Testis (tissue), 2 donors: ENCODE measurements at regions not wholly inside any gene's neighbourhood (a gene's known extent, or its start where the extent isn't known, plus 50 kb on each side); places are given as distances from the start of the nearest gene placed in this dataset.

ENCODE experiments used
- POLR2A ChIP-seq: fragments of 450-650 bp; IDR thresholded peaks from one replicate; pipeline ENCODE4 v1.6.1; 2017; ENCODE audit warnings: antibody characterized with exemption, mild to moderate bottlenecking, moderate library complexity
- TF ChIP-seq, protein P1 (sequence below), 3 experiments: fragments of 450-650 bp in 2 of 3; fragments of 200-600 bp in 1 of 3; sonication (generic) in 1 of 3; IDR thresholded peaks; one replicate each; pipeline ENCODE4 v1.5.1; 2016 to 2019; ENCODE audit warnings: antibody characterized with exemption in 3 of 3, mild to moderate bottlenecking in 2 of 3, moderate library complexity in 1 of 3

DNA sequence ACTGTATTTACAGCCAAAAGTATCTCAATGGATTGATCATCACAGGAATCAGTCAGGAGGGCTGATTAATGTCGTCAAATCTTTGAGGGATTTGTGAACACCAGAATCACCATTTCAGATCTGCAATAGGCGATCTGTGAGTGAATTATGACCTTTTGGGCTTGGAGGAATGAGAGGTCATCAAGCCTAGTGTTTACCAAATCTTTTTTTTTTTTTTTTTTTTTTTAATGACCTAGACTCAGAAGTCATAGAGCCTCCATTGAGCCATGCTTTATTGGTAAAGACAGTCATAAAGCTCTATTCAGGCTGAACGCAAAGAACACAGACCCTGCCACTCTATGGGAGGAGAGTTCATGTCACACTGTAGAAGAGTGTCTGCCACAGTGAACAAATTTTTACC lies 97.7 kb downstream of the SOCS6 start:
- TF ChIP-seq, protein P1, sequence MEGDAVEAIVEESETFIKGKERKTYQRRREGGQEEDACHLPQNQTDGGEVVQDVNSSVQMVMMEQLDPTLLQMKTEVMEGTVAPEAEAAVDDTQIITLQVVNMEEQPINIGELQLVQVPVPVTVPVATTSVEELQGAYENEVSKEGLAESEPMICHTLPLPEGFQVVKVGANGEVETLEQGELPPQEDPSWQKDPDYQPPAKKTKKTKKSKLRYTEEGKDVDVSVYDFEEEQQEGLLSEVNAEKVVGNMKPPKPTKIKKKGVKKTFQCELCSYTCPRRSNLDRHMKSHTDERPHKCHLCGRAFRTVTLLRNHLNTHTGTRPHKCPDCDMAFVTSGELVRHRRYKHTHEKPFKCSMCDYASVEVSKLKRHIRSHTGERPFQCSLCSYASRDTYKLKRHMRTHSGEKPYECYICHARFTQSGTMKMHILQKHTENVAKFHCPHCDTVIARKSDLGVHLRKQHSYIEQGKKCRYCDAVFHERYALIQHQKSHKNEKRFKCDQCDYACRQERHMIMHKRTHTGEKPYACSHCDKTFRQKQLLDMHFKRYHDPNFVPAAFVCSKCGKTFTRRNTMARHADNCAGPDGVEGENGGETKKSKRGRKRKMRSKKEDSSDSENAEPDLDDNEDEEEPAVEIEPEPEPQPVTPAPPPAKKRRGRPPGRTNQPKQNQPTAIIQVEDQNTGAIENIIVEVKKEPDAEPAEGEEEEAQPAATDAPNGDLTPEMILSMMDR (IDR thresholded peaks at IDR 0.05) = no peak
- TF ChIP-seq POLR2A = no peak
